ENCODE measurements at regions not wholly inside any gene's neighbourhood (a gene's known extent, or its start where the extent isn't known, plus 50 kb on each side); places are given as distances from the start of the nearest gene placed in this dataset.
A peak's percentile ranks its signal among the peaks of the same experiment; 100 is the strongest.

DNA sequence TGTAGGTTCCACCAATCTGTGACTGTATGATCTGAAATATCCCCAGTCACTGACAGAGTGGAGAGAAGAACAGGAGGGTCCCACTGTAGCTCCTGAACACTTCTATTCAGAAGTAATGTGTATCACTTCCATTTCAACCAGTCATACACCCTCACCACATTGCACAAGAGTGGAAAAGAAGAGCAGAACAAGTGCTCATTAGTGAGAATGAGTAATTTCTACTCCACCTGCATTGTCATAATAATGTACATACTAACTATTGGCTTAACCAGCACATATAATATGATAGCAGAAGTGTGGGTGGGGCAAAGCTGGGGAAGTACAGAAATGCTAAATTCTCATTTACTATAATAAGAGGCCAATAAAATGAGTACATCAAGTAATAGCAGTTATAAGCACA is 342.7 kb downstream of the LMO7 start:
- Histone ChIP-seq H3K27ac (no peak overlapping the region), H2AFZ (no peak overlapping the region), H3K27me3 (ENCODE audit: insufficient read depth, low read depth) (no peaks in the 10 kb centered on the region), H3K79me2 (ENCODE audit: low read depth) (no peaks in the 10 kb centered on the region), H3K4me3 (no peak overlapping the region), H3K4me1 (replicated peaks; ENCODE audit: insufficient read depth) (no peaks in the 10 kb centered on the region), H3K9me3 (ENCODE audit: insufficient read depth, low read depth) (no peaks in the 10 kb centered on the region), H3K9me2 (ENCODE audit: insufficient read depth) (no peaks in the 10 kb centered on the region), H3F3A (ENCODE audit: insufficient read depth, low read depth) (no peaks in the 10 kb centered on the region), H3K36me3 (ENCODE audit: low read depth) (no peaks in the 10 kb centered on the region), H4K20me1 (ENCODE audit: insufficient read depth) (no peaks in the 10 kb centered on the region), H3K4me2 (no peak overlapping the region)
- intact Hi-C loops (cut with micrococcal nuclease; ENCODE audit: unreplicated experiment) = no loop called here
- BruUV-seq (replicated peaks) = no TSS peak
- DNase-seq = no peak
- CTCF ChIA-PET = no interaction called here
- TF ChIP-seq EZH2 (IDR thresholded peaks at IDR 0.05; ENCODE audit: low read depth) (no peak), CTCF (conservative IDR thresholded peaks at IDR 0.05) (no peak)
- POLR2A ChIA-PET (ENCODE audit: unreplicated experiment) = no interaction called here

DNA sequence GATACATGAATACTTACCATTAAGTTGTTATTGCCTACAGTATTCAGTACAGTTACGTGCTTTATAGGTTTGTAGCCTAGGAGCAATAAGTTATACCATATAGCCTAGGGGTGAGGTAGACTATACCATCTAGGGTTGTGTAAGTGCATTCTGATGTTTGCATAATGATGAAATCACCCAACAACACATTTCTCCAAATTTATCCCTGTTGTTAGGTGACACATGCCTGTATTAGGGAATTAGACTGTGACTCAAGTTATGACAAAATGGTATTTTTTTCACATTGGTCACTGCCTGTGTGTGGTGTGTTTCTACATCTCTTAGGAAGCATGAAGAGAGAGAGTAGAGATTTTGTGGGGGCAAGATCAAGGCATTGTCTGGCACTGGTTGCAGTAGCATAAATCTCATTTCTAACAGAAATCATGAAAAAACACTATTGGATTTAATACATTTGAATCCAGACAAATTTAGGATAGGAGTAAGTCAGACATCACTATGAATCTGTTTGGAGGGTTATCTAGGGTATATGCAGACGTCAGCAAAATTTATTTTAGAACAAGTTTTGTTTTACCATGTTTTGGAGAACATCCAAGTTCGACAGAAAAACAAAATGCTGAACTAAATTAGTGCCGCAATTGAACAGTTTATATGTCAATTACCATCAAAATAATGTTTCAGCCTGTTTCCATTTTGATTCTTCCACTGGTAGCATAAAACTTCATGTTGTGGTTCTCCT is 332.1 kb downstream of the LMO7 start:
- Histone ChIP-seq H3K4me2 (no peak overlapping the region), H3K4me1 (replicated peaks; ENCODE audit: insufficient read depth) (peaks cover 7% of the 10 kb centered on the region; the same call in 1 of the 2 replicates), H3K27ac (no peak overlapping the region), H3F3A (ENCODE audit: insufficient read depth, low read depth) (no peaks in the 10 kb centered on the region), H2AFZ (no peak overlapping the region), H3K79me2 (ENCODE audit: low read depth) (no peaks in the 10 kb centered on the region), H3K36me3 (ENCODE audit: low read depth) (no peaks in the 10 kb centered on the region), H4K20me1 (ENCODE audit: insufficient read depth) (no peaks in the 10 kb centered on the region), H3K4me3 (no peak overlapping the region), H3K9me2 (ENCODE audit: insufficient read depth) (no peaks in the 10 kb centered on the region), H3K27me3 (ENCODE audit: insufficient read depth, low read depth) (no peaks in the 10 kb centered on the region), H3K9me3 (ENCODE audit: insufficient read depth, low read depth) (no peaks in the 10 kb centered on the region)
- peak in 1 of 2 experiments; percentile 62 for DNase-seq
- CTCF ChIA-PET = no interaction called here
- BruUV-seq (replicated peaks) = no TSS peak
- intact Hi-C loops (cut with micrococcal nuclease; ENCODE audit: unreplicated experiment) = no loop called here
- TF ChIP-seq EZH2 (IDR thresholded peaks at IDR 0.05; ENCODE audit: low read depth) (no peak), CTCF (conservative IDR thresholded peaks at IDR 0.05) (no peak)
- POLR2A ChIA-PET (ENCODE audit: unreplicated experiment) = no interaction called here

DNA sequence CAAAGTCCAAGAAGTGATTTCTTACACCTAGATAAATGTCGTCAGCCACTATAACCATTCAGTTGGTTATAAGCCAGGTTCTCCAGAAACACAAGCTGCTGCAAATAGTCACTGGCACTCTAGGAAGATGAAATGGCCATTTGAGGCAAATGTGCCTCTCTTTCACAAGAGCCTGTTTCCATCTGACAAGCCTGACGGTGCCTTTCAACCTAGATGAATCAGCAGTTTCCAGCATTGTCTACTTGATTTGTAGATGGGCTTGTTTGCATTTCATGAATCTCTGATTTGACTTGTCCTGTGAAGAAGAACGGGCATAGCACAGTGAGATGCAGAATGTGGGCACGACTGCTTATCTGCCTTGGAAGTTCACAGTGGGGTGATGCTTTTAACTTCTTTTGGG is 327.2 kb downstream of the LMO7 start:
- POLR2A ChIA-PET (ENCODE audit: unreplicated experiment) = no interaction called here

More for the DNA sequence above, 327.2 kb downstream of the LMO7 start:
- CTCF ChIA-PET = no interaction called here
- Histone ChIP-seq H3K4me1 (replicated peaks; ENCODE audit: insufficient read depth) (peaks cover 5% of the 10 kb centered on the region; the same call in 1 of the 2 replicates), H3K9me2 (ENCODE audit: insufficient read depth) (no peaks in the 10 kb centered on the region), H3F3A (ENCODE audit: insufficient read depth, low read depth) (no peaks in the 10 kb centered on the region), H2AFZ (no peak overlapping the region), H3K36me3 (ENCODE audit: low read depth) (no peaks in the 10 kb centered on the region), H3K4me2 (no peak overlapping the region), H3K27me3 (ENCODE audit: insufficient read depth, low read depth) (no peaks in the 10 kb centered on the region), H4K20me1 (ENCODE audit: insufficient read depth) (no peaks in the 10 kb centered on the region), H3K79me2 (ENCODE audit: low read depth) (no peaks in the 10 kb centered on the region), H3K4me3 (no peak overlapping the region), H3K9me3 (ENCODE audit: insufficient read depth, low read depth) (no peaks in the 10 kb centered on the region), H3K27ac (no peak overlapping the region)
- intact Hi-C loops (cut with micrococcal nuclease; ENCODE audit: unreplicated experiment) = no loop called here
- BruUV-seq (replicated peaks) = no TSS peak
- no peak for DNase-seq
- no peak for TF ChIP-seq CTCF (conservative IDR thresholded peaks at IDR 0.05)
- TF ChIP-seq EZH2 (IDR thresholded peaks at IDR 0.05; ENCODE audit: low read depth) = no peak
